HG03565 (cell line): ENCODE measurements at regions not wholly inside any gene's neighbourhood (a gene's known extent, or its start where the extent isn't known, plus 50 kb on each side); places are given as distances from the start of the nearest gene placed in this dataset.

Experiments used
- ATAC-seq: cut with Tn5 transposase; IDR thresholded peaks from one replicate; pipeline ENCODE4 v1.9.1; 2021; ENCODE audit warnings: mild to moderate bottlenecking, moderate library complexity; ENCODE audit not compliant: unreplicated experiment

DNA sequence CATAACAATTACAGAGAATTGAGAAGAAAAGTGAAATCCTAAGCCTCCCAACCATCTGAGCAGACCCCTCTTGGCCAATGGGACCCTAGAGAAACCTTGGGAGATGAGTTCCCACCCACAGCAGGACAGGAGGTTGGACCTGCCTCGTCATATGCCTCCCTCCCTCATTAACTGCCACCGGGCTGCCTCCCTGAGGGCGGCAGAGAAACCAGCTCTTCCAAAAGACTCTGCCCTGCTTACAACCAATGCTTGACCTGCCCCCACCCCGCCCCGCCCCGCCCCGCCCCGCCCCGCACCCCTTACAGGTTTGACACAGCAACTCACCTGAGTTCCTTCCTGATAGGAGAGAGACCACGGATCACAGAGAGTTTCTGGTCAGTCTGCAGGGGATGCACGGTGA is 86.1 kb downstream of the ADRA2C start:
- ATAC-seq: no peak

DNA sequence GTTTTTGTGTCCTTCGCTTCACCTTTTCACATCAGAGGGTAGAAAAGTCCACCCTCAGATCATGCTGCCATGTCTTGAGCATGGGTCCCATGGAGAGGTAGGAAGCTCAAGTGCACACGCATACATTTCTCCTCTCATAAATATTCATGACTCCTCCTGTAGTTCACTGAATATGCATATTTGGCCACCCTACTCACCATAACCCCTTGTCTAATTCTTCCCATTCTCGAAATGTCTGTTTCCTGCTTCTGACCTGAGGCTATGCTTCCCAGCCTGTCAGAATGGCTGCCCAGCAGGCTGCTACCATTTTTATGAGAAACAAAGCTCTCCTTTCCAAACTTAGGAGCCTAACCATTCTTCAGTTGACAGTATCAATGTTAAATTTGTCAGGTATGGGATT is 86.5 kb downstream of the ADRA2C start:
- no peak for ATAC-seq

DNA sequence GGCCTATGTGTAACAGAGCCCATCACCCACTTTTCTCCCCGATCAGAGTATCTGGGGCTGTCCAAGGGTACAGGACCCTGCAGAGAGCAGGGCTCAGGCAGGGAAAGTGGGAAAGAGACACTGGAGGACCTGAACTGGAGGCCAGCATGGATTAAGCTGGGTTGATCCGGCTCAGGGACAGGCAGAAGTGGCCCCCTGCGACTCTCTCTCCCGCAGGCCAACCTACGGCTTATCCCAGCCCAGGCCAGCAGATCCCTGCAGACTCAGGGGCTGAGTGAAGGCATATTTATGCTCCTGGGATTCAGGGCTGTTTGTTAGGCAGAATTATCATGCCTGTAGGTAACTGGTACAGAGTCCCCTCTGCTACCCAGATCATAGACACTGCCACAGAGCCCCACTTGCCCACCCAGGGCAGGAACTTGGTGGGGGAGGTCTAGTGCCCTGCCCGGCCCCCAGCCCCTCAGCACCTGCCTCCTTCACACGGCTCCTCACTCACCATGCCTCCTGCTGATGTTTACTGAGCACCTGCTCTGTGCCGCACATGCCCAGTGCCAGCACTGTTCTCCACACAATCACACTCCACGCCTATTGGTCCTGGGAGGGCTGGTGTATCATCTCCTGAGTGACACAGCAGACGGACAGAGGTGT is 87.3 kb downstream of the ADRA2C start:
- no peak for ATAC-seq

DNA sequence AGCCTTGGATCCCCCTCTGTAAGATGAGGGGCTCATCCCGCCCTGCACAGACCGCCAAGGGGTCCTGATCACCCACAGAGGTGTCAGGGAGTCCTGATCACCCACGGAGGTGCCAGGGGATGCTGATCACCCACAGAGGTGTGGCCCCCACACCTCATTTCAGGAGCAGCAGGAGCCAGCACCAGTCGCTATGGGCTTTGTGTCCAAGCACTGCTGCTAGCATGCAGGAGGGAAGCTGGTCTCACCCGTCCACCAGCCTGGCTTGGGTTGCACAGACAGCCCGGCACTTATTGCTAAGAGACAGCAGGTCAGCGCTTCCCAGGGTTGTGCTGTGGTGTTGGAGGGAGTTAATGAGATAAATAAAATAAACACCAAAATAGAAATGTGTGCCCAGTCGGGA is 88.5 kb downstream of the ADRA2C start:
- no peak for ATAC-seq

DNA sequence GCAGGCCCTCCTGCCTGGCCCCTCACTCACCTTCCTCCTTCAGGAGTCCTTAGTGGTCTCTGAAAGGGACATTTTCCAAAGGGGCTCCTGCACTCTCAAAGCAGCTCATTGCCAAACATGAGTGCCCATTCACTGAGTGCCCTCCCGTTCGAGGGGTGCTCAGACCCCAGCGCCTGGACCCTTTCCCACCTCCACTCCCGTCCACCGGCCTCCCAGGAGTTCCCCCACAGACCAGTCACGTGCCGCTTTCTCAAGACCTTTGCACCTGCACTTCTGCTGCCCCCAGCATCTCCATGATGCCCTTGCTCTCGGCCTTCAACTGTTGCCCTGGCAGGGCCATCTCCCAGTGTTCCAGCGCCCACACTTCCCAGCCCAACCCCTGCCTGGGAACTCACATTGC is 89.5 kb downstream of the ADRA2C start:
- no peak for ATAC-seq

DNA sequence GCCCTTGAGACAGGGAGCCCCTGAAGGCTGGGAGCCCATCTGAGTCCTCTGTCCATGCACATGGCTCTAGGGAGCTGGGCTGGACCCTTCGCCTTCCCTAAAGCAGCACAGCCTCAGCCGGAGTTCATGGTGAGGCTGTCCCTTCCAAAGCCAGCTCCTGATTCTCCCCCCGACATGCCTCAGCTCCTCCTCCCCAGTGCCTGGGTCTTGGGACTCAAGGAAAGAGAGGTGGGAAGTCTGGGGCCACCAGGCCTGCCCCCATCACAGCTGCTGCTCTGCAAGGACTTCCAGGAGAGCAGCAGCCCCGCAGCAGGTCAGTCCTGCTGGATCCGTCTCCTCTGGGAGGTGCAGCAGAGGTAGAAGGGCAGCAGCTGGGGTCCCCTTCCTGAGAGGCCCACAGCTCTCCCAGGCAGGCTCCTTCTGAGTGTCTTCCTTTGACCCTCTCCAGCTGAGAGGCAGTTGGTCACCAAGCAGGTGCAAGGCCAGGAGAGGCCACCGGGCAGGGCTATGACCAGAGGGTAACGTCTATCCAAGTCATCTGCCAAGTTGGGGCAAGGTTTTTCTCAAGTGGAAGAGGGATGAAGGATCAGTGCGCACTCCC is 90.5 kb downstream of the ADRA2C start:
- no peak for ATAC-seq

DNA sequence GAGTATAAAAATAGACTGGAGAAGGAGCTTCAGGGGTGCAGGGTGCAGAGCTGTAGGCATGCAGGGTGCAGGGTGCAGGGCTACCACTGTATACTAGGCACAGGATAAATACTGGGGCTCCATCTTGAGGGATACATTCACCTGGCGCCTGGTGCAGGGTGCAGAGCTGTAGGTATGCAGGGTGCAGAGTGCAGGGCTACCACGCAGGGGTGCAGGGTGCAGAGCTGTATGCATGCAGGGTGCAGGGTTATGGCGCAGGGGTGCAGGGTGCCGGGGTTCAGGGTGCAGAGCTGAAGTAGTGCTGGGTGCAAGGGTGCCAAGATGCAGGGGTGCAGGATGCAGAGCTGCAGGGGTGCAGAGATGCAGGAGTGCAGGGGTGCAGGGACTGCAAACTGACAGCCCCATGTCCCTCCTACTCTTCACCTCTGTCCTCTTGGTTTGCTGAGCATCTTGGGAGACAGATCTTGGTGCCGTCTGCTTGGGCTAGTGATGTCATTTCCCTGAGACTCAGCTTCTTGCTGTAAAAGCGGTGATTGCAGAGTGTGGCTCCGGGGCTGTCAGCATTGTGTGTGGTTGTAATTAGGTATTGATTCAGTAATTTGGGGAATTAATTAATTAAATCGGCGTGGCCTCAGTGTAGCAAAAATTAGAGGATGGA is 91.2 kb downstream of the ADRA2C start:
- no peak for ATAC-seq

DNA sequence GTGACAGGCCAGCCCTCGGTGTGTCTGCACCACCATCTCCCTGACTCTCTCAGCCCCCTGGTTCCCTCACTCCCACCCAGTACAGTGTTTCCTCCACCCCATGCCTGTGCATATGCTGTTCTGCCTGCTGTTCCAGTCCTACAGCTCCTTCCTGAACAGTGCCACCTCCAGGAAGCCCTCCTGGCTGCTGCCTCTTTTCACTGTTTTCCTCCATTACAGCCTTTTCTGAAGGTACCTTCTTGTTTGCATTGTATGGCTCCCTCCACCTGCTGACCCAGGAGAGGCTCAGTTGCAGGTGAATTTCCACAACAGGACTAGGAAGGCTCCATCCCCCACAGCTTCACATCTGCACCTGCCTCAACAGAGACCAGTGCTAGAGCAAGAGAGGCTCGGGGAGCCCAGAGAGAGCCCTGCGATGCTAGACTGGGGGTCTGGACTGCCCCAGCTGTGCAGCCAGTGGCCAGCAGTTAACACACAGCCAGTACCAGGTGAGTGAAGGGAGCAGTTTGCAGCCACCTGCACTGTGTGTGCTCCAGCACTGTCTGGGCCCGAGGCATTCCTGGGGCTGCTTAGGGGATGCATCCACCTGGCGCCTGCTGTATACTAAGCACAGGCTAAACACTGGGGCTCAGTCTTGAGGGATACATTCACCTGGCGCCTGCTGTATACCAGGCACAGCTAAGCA is 92.0 kb downstream of the ADRA2C start:
- ATAC-seq: no peak

DNA sequence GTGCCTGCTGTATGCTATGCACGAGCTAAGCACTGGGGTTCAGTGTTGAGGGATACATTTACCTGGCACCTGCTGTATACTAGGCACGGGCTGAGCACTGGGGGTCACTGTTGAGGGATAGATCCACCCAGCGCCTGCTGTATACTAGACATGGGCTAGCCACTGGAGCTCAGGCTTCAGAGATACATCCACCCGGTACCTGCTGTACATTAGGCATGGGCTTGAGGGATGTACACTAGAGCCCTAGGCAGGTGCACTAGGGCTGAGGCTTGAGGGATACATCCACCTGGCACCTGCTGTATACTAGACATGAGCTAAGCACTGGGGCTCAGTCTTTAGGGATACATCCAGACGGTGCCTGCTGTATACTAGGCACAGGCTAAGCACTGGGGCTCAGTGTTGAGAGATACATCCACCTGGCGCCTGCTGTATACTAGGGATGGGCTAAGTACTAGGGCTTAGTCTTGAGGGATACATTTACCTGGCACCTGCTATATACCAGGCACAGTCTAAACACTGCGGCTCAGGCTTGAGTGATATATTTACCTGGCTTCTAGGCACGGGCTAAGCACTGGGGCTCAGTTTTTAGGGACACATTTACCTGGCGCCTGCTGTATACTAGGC is 92.7 kb downstream of the ADRA2C start:
- no peak for ATAC-seq

DNA sequence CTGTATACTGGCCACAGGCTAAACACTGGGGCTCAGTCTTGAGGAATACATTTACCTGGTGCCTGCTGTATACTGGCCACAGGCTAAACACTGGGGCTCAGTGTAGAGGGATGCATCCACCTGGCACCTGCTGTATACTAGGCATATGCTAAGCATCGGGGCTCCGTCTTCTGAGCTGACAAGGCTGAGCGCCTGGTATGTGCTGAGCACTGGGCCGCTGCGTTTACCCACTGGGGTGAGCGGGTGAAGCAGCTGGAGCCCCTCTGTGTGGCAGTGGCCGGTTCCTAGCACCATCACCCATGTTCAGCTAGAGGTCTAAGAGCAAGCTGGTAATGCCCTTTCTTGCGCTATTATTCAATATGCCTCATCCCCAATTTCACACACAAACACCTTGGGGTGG is 93.4 kb downstream of the ADRA2C start:
- ATAC-seq: no peak

DNA sequence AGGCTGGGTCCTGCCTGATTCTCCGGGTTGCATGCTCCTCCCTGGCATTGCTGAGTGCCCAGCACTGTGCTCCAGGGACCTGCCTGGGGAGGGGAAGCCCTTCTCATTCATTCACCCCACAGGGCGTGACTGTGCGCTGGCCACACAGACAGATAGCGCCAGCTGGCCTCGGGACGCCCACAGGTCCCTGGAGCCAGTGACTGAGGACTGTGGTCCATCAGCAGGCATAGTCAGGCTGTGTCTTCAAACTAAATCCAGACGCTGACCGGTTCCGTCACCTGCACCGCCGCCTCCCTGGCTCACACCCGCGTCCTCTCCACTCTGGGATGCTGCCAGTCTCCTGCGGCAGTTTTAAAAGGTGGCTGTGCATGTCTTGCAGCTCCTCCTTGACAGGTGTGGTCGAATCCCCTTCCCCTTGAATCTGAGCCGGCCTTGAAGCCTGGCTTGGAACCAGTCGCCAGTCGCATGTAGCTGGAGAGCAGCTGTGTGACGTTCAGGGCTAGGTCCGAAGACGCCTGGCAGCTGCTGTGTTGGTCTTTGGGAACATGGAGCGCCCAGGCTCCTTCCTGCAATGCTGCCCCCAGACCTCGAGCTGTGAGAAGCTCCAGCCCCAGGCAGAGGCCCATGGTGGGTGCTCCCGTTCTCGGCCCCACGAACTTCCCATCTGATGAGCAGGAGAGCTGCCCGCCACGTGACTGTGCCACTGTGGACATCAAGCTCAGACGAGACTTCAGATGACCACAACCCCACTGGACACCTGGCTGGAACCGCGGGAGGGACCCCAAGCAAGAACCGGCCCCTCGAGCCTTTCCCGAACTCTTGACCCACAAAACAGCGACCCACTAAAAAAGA is 94.1 kb downstream of the ADRA2C start:
- no peak for ATAC-seq

DNA sequence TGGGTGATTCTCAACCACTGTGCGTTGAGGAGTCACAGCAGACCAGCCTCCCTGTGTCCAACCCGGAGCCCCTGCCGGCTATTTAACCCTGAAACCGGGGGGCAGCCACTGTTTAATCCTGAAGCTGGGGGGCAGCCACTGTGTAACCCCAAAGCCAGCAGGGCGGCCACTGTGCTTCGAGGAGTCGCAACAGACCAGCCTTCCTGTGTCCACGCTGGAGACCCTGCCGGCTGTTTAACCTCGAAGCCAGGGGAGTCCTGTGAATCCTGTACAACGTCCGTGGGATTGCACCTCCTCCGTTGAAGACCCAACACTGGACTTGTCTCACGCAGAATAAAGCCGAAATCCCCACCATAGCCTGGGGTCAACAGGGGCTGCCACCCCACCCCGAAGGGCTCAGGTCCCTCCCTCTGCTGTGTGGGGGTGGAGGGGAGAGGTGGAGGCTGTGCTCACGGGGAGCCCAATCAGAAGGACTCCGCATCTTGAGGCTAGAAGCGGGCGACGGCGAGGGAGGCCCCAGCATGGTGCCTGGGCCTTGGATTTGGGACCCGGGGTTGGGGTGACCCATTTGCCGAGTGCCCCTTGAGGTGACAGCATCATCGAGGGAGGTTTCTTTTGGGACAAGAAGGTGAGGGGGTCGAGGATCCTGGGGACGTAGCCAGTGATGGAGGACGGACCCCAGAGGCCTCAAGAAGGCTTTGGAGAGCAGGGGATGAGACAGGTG is 94.9 kb downstream of the ADRA2C start:
- ATAC-seq: no peak

DNA sequence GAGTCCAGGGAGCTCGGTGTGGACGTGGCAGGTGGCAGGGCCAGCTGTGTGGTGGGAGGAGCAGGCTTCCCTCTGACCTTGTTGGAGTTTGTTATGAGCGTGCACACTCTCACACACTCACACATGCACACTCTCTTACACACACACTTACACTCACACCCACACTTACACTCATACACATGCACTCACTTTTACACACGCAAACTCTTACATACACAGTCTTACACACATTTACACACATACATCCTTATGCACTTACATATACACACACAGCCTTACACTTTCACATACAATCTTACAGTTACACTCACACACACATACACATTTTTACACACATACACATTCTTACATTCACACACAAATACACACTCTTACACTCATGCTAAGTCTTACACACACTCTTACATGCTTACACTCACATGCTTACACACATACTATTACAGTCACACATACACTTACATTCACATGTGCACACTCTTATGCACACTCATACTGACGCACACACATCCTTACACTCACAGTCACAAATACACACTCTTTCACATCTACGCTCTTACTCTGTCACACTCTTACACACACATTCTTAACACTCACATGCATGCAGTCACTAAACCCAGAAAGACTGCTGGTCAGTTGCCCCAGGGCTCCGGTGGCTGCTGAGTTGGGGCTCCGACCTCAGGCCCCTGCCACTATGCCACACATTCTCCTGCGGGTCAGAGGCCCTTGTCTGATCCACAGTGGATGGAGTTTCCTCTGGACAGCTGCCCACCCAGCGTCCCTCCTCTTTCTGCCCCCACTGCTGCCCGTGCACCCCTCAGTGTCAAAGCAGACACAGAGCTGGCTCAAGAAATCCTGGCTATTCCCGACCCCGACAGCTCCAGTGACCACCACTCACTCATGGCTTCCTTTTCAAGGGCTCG is 95.8 kb downstream of the ADRA2C start:
- ATAC-seq: no peak

DNA sequence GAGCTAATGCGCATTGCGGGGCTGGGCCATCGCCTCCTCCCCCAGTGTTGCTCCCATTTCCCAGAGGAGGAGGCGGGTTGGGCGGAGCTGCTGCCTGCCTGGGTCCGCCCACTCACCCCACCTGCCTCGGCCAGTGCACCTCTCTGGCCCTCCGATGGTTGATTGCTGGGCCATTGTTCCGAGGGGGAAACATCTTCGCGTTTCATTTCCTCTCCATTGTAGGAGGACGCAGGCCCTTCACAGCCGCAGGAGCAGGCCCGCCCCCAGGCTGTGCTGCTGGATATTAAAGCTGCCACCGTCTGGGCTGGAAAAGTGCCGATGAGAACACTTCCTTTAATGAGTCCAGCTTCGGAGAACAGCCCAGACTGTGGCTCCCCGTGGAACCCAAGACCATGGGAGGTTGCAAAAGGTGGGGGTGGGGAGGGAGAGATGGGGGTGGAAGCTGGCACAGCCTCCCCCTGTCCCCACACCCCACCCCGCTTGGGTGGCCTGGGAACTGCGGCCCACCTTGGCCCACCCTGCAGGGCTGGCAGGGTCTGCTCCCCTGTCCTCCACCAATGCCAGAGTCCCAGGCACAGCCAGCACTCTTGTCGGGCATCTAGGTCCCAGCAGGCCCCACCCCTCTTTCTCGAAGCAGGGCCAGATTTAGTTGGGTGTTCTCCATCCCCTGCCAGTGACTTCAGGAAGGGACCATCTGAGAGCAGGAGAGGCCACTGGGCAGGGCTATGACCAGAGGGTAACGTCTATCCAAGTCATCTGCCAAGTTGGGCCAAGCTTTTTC is 96.6 kb downstream of the ADRA2C start:
- no peak for ATAC-seq

DNA sequence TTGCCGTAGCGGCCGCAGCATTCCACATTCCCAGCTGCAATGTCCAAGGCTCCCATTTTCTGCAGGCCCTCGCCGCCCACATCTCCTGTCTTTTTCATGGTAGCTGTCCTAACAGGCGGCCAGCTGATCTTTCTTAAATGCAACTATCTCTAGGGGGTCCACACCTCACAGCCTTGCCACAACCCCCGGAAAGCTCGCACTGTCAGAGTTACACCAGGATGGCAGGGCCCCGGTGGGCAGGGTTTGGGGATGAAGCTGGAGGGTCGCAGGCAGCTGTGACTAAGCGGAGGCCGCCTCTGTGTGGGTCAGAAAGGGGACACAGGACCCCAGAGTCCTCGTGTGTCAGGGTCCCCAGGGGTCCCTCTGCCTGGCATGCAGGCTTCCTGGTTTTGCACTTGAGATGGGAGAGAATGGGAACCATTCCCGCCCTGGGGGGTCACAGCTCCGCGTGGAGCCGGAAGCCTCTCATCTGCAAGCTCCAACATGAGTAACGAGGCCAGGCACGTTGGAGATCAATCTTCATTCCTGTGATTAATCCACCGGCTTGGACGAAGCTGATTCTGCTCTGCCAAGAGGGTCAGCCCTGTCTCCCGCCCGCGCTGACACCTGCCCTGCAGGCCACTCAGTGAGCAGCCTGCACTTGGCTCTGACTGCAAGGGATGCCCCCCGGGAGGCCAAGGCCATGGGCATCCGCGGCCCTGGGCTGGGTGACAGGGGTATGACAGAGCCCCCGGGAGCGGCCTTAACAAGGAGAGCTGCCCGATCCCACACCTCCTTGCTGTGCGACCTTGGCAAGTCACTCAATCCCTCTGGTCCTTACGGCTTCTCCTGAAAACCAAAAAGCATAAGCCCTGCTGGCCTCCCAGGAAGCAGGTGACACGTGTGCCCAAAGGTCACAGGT is 97.9 kb downstream of the ADRA2C start:
- no peak for ATAC-seq

DNA sequence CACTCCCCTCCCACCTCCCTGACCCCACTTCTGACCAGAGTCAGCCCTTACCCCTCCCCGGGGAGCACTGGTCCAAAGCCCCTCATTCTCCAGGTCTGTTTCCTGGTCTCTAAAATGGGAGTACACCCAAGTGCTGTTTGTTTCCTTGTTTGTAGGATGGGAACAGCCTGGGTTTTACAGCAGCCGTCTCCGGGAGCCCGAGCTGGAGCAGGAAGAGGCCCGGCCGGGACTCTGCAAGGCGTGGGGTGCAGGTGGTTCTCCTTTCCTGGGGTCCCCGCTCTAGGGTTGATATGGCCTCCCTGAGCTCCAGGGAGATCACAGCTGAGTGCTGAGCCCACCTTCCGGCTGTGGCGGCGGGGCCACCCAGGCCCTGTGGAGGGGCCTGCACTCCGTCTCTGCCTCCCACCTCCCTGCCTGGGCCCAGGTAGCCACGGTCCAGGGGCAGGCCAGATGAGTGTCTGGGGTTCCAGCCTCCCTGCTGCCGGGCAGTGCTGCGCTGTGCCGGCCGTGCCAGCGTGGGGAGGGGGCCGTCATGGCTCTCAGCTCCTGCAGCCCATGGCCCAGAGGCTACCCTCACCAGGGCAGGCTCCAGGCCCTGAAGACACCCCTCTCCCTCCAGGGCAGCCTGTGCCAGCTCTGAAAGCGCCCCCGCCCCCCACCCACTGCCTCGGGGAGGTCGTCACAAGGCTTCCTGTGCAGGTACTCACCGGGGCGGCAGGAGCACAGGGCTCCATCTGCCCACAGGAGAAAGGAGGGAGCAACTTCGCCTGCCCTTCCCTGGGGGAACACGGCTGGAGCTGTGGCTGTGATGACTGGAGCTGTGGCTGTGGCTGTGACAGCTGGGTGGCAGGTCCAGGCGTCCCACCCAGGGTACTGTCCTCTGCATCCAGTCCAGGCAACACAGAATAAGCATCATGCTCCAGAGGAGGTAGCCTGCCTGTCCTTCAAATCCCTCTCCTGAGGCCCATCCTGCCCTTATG is 98.8 kb downstream of the ADRA2C start:
- no peak for ATAC-seq
